ENCODE measurements at regions not wholly inside any gene's neighbourhood (a gene's known extent, or its start where the extent isn't known, plus 50 kb on each side); places are given as distances from the start of the nearest gene placed in this dataset.

DNA sequence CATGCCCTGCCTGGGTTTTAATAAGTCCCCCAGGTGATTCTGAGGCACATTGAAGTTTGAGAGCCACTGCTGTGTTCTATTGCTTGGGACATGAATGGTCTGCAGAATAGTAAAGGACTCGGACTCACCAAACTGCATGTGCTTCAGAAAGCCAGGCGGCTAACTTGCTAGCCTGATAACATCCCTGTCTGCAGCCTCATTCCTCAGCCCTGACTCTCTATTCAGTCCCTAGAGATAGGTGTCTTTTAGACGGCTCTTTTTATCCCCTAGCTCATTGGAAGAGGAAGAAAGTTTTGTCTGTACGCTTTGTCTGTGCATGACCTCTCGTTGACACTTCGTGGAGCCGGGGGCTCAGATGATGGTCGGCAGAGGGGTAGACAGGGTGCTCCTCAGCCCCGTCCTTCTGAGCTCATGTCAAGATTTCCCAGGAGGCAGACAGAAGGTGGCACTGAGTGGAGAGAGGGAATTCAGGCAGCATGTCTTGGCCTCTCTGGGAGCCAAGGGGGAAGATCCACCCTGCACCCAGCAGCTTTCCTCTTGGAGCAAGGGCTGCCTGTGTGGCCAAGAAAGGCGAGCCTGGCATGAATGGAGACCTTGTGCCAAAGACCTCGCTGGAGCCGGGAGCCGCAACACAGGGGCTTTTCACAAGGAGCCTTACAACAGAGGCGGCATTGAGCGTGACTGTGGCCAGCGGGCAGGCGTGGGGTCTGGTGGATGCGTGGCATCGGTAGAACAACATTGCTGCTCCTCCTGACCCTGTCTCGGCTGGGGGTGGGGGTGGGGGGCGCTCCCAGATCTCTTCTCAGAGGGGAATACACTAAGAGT, 51.1 kb upstream of the PODXL start:
- no peak for DNase-seq (ENCODE audit: low read depth)

DNA sequence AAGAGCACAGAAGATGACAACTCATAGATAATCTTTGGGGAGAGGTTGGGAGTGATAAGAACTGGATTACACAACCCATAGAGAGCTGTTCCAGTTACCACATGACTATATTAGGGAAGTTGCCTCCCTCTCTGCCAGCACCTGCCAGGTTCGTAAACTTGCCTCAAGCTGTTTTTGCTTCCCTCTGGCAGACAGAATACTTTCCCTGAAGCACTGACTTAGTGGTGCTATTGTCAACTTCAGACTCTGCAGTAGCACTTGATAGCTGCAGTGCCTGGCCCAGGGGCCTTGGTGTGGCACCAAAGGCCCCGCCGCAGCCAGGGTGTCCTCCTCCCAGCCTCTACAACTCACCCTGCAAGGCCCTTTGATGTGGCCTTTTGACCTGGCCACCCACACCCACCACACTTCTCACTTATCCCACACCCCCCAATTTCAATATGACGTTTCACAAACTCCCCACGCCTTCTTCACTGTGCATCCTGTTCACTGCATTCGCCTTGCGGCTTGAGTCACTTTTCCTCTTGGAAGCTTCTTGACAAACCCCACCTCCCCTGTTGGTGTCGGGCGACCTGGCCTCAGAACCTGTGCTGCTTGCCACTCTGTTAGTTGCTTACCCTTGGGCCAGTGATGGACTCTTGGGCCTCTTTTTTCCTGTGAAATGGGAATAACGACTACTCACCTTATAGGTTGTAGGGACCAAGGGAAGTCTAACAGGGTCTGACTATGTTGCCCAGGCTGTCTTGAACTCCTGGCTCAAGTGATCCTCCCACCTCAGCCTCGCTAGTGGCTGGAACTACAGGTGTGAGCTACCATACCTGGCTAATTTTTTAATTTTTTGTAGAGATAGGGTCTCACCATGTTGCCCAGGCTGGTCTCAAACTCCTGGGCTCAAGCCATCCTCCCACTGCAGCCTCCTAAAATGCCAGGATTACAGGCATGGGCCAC, 50.2 kb upstream of the PODXL start:
- DNase-seq (ENCODE audit: low read depth): no peak
